Skeletal muscle cell (primary cell): ENCODE measurements at regions not wholly inside any gene's neighbourhood (a gene's known extent, or its start where the extent isn't known, plus 50 kb on each side); places are given as distances from the start of the nearest gene placed in this dataset.

Experiments used
- DNase-seq: peaks from one replicate; pipeline ENCODE4 v3.0.0-alpha.2; 2010; ENCODE audit warnings: low read depth
- H3K4me3 ChIP-seq: 2 replicates; pipeline ENCODE4 v1.5.1; 2011; ENCODE audit warnings: low read depth, mild to moderate bottlenecking, control low read depth, low read length, moderate library complexity

DNA sequence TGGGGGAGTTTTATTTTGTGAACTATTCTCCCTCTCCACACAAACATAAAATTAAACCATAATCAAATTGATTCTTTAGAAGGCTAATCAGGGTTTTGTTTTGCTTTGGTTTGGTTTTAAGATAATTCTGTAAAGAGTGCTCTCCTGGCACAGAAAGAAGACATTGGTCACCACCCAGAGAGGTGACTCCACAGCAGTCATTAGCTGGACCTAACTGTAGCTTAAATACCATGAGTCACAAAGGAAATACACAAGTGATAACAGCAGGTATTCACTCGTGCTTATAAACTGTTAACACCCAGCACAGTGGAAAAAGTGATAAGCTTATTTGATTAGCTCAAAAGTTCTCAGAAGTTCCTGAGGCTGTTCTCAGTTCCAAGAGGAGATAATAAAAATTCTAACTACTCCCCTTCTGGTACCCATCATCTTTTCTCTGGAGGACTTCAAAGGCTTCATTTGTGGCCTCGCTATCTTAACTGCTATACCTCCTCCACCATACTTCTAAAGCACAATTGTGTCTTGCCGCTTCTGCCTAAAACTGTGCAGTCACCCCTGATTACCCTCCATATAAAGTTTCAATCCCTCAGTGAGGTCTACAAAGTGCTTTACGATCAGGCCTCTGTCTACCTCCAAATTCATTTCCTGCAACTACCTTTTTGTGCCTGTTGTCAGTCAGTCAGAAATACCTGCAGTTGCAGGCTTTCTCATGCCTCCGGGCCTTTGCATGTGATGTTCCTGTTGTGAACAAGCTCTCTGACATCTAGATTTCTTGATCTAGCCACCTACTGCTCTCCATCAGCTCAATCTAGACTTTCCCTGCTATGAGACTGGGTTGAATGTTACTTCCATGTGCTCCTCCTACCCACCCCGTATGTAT, 201.1 kb downstream of the SAMD5 start:
- H3K4me3 ChIP-seq = no peak overlapping the region
- no peak for DNase-seq

DNA sequence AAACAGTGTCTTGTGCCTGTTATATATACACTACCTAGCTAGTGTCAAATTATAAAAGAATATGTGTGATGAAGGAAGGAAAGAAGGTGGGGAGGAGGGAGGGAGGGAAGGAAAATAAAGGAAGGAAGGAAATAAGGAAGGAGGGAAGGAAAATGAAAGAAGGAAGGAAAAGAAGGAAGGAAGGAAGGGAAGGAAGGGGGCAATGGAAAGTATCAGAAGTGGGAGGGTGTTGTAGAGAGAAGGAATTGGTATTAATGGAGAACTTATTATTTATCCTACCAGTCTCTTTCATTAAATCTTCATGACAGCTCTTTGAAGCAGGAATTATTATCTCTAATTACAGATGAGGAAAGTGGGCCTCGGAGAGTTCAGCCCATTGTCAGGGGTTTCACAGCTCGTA, 202.4 kb downstream of the SAMD5 start:
- no peak overlapping the region for H3K4me3 ChIP-seq
- no peak for DNase-seq

DNA sequence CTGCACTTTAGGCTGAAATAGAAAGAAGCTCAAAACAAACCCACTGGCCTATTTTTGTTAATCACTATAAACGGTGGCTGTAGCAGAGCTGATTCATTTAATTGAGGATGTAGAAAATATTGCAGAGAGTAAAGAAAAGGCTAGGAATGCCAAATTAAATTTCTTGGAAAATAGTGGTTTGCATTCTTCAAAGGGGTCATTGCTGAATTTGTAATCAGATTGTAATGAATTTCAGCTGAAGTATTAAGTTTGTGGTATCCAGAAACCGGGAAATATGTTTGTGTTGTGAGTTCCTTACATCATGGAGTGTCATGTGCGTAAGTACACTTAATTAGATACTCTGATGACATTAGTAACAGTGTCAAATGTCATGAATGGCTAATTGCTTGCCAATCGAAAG, 203.0 kb downstream of the SAMD5 start:
- DNase-seq = no peak
- no peak overlapping the region for H3K4me3 ChIP-seq

DNA sequence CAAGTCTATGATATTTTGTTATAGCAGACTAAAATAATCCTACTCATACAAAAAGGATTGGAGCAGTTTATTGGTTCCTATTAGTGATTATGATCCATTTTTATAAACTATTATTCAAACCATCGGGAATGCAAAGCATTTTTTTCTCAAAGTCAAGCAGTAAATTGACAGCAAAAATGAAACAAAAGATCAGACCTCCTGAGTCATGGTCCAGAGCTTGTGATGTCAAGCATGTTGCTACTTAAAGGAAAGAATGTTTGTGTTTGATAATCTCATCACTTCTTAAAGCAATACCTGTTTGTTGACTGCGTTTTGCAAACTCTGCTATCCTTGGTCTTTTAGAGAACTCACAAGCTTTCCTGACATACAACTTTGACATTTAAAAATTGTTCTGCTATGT, 204.4 kb downstream of the SAMD5 start:
- no peak overlapping the region for H3K4me3 ChIP-seq
- DNase-seq = no peak

DNA sequence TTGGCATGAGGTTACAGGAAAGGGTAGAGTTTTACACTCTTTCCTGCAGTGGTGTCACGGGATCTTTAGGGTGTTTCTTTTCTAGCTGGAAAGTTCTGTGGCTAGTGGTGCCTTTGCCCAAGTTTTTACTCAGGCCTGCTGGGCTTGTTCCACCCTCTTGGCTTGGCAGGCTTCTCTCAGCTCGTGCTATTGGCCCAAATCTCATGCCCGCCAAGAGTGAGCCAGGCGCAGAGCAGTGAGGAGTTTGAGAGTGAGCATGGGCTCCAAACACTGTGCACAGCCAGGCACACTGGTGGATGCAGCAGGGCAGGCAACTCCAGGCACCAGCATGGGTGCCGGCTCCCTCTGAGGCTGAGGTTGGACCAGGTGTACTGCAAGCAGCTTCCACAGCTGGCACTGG, 206.5 kb downstream of the SAMD5 start:
- H3K4me3 ChIP-seq = no peak overlapping the region
- no peak for DNase-seq

DNA sequence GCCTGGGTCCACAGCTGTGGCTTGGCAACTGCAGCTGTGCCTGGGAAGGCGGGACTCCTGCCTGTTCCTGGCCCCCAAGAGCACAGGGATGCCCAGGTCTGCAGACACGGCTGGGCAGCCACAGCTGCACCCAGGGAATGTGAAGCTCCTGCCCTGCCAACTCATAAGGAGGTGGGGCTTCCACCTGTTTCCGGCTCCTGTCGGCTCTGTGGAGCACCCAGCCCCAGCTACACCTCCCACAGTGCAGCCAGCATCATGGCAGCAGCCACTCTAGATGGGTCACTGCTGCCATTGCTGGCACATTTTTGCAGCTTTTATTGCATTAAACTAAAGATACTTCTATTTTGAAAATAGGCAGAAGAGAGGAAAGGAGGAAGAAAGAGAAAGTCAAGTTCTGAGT, 207.9 kb downstream of the SAMD5 start:
- H3K4me3 ChIP-seq = no peak overlapping the region
- DNase-seq = no peak

DNA sequence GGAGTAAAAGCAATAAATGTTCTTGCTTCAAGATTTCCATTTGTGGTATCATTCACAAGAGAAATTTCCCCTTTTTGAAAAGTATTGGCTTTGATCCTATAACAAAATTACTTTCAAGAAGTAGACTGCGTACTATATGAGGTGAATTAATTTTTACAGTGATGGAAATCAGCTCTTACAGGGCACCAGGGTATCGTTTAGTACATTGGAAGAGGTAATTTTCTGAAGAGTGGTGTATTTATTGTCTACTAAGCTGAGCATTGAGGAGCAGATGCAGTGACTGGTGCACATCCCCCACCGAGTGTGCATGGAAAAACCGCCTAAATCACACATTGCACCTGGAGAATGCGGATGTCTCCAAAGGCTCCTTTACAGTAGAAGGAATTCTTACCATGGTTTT, 209.5 kb downstream of the SAMD5 start:
- DNase-seq = no peak
- no peak overlapping the region for H3K4me3 ChIP-seq

DNA sequence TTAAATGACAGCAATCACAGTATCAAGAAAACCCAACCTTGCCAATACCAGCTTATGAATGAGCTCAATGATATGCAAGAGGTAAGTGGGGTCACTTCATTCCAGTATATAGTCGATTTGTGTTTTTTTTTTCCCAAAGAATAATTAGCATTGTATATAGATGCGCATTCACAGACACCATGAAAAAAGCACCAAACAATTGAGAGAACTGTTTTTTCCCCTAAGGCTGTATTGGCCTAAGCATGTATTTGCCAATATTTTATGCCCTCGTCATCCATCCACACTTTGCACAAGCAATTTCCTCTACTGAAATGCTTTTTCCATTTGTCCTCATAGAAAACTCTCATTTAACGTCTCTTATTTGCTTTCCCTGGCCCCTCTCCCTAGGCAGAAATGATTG, 213.7 kb downstream of the SAMD5 start:
- H3K4me3 ChIP-seq = no peak overlapping the region
- DNase-seq = no peak

DNA sequence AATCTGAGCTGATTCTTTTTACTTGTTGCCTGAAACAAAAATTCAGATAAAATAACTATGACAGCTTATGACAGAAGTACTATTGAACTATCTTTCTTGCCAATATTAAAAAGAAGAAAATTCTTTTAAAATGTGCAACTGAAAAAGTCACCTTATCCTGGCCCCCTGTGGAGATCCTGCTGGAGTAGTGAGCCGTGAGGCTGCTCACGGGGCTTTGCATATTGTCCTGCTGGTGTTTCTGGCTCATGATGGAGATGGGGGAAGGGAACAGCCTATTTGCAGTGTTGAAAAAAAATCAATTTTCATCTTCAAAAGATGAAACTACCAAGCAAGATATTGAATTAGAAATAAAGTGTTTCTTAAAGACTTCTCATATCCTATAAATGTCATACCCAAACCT, 216.0 kb downstream of the SAMD5 start:
- no peak for DNase-seq
- no peak overlapping the region for H3K4me3 ChIP-seq

DNA sequence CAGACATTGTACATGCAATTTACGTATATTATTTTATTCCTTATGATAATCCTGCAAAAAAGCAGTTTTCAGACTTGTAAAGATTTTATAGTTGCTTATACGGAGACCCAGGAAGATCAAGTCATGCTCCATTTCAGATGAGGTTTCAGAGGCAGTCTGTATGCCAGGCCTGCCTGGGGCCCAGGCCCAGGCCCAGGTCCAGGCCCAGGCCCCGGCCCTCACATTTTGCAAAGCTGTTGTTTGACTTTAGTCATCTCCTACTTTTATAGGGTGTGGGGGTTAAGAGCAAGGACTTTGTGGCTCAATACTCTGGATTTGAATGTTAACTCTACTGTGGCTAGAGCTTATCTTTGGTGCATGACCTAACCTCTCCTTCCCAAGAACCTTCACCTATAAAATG, 217.9 kb downstream of the SAMD5 start:
- no peak for DNase-seq
- H3K4me3 ChIP-seq = no peak overlapping the region

DNA sequence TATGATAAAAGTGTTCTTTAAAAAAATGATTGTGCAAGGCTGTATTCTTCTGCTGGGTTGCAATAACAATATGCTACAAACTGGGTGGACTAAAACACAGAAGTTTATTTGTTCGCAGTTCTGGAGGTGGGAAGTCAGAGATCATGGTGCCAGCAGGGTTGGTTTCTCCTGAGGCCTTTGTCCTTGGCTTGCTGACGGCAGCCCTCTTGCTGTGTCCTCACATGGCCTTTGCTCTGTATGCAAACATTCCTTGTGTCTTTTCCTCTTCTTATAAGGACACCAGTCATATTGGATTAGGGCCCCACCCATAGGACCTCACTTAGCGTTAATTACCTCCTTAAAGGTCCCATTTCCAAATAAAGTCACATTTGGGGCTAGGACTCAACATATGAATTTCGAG, 220.4 kb downstream of the SAMD5 start:
- H3K4me3 ChIP-seq = no peak overlapping the region
- no peak for DNase-seq

DNA sequence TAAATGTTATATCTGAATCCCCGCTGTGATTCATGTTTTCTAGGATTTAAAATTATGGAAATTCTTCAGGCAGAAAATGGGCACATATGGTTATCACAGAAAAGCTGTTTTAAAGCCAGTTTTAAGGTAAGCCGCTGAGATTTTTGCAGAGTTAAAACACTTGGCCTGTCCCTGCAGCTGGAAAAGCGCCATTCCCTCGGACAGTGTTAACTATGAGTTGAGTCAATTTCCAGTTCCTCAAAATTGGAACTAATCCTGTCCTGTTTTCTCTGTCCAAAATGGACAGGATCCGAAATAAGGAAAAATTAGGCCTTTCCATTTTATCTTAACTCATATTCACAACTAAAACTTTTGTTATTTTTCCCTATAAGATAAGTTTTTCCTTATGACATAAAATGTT, 225.2 kb downstream of the SAMD5 start:
- no peak for DNase-seq
- no peak overlapping the region for H3K4me3 ChIP-seq

DNA sequence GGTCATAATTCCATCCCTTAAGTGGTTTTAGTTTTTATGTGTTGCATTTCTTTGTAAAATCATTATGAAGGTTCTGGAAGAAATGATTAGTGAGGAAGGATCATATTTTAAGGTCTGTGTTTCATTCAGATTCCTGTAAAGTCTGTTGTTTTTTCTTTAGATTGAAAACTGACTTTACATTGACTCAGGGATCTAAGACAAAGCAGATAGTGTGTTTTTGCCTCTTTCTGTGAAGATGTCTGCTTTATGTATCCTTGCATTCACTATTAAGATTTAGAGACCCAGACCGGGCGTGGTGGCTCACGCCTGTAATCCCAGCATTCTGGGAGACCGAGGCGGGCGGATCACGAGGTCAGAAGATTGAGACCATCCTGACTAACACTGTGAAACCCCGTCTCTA, 225.7 kb downstream of the SAMD5 start:
- no peak for DNase-seq
- no peak overlapping the region for H3K4me3 ChIP-seq

DNA sequence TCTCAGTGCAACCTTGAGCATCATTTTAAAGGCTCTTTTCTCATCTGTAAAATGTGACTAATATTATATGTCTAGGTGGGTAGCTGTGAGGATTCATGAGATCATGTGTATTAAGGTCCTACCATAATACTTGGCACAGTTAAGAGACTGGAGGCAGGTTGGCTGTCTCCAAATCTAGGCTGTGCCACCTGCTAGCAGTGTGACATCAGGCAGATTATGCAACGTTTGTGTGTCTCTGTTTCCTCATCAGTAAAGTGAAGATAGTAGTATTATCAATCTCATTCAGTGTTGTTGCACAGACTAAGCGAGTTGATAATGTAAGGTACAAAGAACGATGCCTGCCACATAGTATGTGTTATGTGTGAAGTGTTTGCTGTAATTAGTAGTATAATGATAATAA, 227.4 kb downstream of the SAMD5 start:
- no peak overlapping the region for H3K4me3 ChIP-seq
- no peak for DNase-seq

DNA sequence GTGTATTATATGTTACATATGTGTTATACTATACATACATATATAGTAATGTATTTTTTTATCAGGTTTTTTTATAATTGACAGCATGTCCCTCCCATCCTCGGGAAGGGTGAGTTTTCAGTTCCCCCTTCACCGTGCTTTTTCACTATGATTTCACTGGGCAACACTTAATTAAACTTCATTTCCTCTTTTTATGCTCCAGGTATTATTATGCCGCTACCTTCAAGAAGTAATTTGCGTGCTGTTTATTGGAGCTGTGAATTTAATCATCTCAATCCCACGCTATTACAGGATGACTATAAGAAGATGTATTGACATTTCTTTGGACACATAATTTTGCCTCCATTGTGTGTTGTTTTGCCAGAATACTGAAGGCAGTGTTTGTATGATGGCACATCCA, 228.6 kb downstream of the SAMD5 start:
- H3K4me3 ChIP-seq = no peak overlapping the region
- DNase-seq = no peak

DNA sequence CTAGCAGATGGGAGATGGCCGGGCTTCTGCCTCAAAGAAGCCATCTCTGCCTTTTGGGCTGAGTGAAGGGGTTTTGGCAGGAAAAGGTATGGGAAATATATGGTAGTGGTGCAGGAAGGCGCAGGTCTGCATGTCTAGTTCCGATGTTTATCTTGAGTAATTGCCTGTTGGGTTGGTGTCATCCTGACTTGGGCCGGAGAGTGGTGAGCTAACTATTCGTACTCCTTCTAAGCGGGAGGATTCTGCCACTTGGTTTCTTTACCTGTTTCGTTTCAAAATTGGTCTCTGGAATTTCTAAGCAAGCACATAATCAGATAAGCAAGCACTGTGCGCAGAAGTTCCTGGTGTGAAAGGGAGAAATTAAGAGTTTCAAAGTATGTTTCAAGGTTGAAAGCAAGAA, 229.6 kb downstream of the SAMD5 start:
- H3K4me3 ChIP-seq = no peak overlapping the region
- DNase-seq = no peak

DNA sequence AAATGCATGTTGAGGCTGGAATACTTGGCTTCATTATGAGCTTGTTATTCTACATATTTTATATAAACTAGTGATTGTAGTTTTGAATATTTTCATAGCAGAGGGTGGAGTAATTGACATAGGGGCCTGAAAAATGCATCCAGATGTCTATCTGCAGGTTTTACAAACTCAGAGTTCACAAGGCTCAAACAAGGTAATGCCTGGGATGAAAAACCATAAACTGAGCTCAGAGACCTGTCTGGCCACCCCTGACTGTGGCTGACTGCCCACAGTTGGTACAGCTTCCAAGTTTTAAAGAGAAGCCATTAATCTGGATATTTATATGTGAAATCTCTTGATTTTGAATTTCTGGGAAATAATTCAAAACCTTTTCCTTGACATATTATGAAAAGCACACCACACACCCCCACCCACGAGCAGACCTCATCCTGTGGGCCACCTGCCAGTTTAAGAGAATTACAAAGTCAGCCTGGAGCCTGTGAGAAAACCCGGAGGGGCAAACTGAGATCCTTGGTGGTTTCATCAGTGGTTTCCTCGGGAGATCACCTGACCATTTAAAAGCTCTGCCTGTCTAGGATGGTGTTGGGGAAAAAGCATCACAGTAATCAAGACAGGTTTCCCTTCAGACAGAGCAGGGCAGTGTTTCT, 230.1 kb downstream of the SAMD5 start:
- DNase-seq = no peak
- H3K4me3 ChIP-seq = no peak overlapping the region

DNA sequence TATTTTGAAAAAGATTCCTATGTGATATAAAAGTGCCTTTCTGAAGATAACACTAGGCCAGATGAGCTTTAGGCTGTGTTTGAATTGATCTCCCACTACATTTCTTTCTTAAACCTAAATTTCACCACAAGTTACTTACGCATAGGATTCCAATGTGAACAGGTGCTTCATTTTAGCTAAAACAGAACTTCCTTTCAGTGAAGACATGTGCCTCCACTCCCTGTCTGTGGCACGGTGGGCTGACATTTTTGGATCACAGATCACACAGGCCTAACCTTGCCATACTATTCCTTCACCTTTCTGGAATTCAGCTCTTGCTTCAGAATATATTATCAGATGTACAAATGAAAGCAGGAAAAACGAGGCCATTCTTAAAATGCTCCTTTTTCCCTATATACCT, 231.8 kb downstream of the SAMD5 start:
- DNase-seq = no peak
- H3K4me3 ChIP-seq = no peak overlapping the region

DNA sequence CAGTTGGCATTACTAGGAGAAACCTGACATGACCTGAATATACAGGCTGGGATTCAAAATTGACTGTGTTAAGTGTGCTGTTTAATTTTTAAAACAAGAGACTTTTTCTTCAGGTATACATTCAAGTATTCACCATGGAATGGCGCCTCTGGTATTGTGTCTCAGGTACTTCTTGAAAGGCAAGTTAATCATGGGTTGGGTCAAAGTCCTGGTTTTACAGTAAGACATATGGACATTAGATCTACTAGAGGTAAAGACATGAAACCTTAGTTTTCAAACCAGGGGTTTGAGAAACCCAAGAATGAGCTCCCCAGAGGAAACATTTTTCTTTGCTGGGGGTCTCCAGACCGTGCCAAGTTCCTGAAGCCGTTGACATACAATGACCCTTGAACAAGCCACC, 232.4 kb downstream of the SAMD5 start:
- no peak overlapping the region for H3K4me3 ChIP-seq

DNA sequence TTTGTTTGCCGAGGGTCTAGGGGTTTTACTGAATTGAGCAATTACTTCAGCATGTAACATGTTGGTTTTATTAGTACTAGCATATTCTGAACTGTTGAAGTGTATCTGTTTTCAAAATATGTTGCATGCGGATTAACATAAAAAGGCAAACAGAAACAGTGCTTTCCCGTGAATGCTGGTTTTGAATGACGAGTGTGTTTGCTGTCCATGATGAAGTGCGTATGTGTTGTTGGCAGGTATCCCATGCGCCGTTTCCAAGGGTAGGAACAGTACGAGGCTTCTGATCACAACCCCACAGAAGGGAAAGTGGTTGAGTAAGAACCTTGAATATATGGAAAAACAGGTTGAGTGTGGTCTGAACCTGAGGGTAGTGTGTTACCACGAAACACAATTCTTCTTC, 232.9 kb downstream of the SAMD5 start:
- peak; percentile 7 for DNase-seq

More for the DNA sequence above, 232.4 kb downstream of the SAMD5 start:
- no peak for DNase-seq

DNA sequence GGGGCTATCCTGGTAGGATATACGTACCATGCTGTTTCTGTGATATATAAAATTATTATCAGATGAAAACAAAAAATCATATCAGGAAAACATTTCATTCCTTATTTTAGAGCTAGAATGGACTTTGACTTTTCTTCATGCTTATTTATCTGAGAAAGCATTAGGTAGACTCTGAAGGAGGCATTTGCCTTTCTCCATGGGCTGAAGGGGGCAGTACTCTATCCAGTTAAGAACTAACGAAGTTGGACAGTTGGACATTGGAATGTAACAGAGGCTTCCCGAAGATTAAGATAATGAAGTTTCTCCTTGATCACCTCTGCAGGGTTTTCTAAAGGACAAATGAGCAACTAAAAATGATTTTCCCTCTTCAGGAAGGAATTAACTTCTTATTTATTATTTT, 233.9 kb downstream of the SAMD5 start:
- DNase-seq = no peak
- no peak overlapping the region for H3K4me3 ChIP-seq

More for the DNA sequence above, 232.9 kb downstream of the SAMD5 start:
- no peak overlapping the region for H3K4me3 ChIP-seq
